MM.1S (cell line): ENCODE measurements at regions not wholly inside any gene's neighbourhood (a gene's known extent, or its start where the extent isn't known, plus 50 kb on each side); places are given as distances from the start of the nearest gene placed in this dataset.

Experiments used
- EZH2phosphoT487 ChIP-seq: fragments of 300-600 bp; sonication (generic); IDR thresholded peaks from 2 replicates; pipeline ENCODE4 v1.6.1; 2018; ENCODE audit warnings: antibody characterized with exemption, low read length
- TF ChIP-seq, protein P1 (sequence below): fragments of 300-600 bp; sonication (generic); IDR thresholded peaks from 2 replicates; pipeline ENCODE4 v1.5.1; 2016; ENCODE audit warnings: antibody characterized with exemption, low read length, mixed read lengths

DNA sequence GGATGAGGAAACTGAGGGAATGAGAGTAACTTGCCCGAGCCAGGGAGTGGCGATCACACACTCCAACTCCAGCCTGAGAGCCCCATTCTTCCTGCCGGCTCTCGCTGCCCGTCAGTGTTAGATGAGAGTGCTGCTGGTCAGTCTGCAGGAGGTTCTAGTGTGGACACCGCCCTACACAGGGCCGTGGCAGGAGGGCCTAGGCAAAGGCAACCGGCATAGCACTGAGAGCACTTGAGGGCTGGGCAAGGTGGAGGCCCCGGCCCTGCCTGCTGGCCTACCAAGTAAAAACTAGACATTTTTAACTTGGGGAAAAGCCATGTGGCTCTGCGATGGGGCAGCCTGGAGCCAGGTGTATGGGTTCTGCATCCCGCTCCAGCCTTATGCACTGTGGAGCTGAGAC lies 354.8 kb downstream of the SEC14L1 start:
- TF ChIP-seq, protein P1, sequence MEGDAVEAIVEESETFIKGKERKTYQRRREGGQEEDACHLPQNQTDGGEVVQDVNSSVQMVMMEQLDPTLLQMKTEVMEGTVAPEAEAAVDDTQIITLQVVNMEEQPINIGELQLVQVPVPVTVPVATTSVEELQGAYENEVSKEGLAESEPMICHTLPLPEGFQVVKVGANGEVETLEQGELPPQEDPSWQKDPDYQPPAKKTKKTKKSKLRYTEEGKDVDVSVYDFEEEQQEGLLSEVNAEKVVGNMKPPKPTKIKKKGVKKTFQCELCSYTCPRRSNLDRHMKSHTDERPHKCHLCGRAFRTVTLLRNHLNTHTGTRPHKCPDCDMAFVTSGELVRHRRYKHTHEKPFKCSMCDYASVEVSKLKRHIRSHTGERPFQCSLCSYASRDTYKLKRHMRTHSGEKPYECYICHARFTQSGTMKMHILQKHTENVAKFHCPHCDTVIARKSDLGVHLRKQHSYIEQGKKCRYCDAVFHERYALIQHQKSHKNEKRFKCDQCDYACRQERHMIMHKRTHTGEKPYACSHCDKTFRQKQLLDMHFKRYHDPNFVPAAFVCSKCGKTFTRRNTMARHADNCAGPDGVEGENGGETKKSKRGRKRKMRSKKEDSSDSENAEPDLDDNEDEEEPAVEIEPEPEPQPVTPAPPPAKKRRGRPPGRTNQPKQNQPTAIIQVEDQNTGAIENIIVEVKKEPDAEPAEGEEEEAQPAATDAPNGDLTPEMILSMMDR: no peak
- no peak for TF ChIP-seq EZH2phosphoT487
